IPS DF 6.9 (cell line): ENCODE measurements at regions not wholly inside any gene's neighbourhood (a gene's known extent, or its start where the extent isn't known, plus 50 kb on each side); places are given as distances from the start of the nearest gene placed in this dataset.
"Not testable (repeated sequence)": the region's sequence is repeated elsewhere in the genome, so short reads cannot be mapped to it uniquely, and the experiment has no call there.

Source experiments
- DNase-seq: peaks from one replicate; pipeline ENCODE4 v3.0.0-alpha.2; 2013; ENCODE audit warnings: low read depth, low spot score
- H3K27ac ChIP-seq: one replicate; pipeline ENCODE4 v1.5.1; 2013; ENCODE audit warnings: low read length, control low read depth
- H3K27me3 ChIP-seq: 2 replicates; pipeline ENCODE4 v1.6.1; 2013; ENCODE audit warnings: mild to moderate bottlenecking, low read length; ENCODE audit not compliant: control insufficient read depth, insufficient read depth
- H3K36me3 ChIP-seq: 2 replicates; pipeline ENCODE4 v1.6.1; 2013; ENCODE audit warnings: low read length; ENCODE audit not compliant: control insufficient read depth, insufficient read depth
- H3K4me1 ChIP-seq: 2 replicates; pipeline ENCODE4 v1.6.1; 2013; ENCODE audit warnings: low read length; ENCODE audit not compliant: control insufficient read depth, insufficient read depth
- H3K4me3 ChIP-seq: 2 replicates; pipeline ENCODE4 v1.5.1; 2013; ENCODE audit warnings: mild to moderate bottlenecking, low read length
- H3K9me3 ChIP-seq: 2 replicates; pipeline ENCODE4 v1.6.1; 2013; ENCODE audit warnings: low read length, inconsistent platforms; ENCODE audit not compliant: control insufficient read depth, insufficient read depth
- WGBS: extraction: QIAGEN DNeasy Blood & Tissue Kit; methylation state at CpG from one replicate; pipeline ENCODE4 v1.1.7; 2013; ENCODE audit warnings: mixed read lengths, missing lambda C conversion rate; ENCODE audit not compliant: insufficient read length, insufficient coverage; 5-methylcytosine and 5-hydroxymethylcytosine counted together

- WGBS, result no CpG with 5 or more reads among the region's 1 CpG
- Histone ChIP-seq H3K27me3 (no peaks in the 10 kb centered on the region), H3K9me3 (no peaks in the 10 kb centered on the region), H3K27ac (no peak overlapping the region), H3K4me1 (no peaks in the 10 kb centered on the region), H3K36me3 (no peaks in the 10 kb centered on the region), H3K4me3 (no peak overlapping the region)
- no peak for DNase-seq
These were observed 104.7 kb upstream of the EGFL6 start for GRCh38 chrX:13464599-13465275.

GRCh38 chrX:13463608-13464007 is 105.8 kb upstream of the EGFL6 start:
- no peak for DNase-seq
- no peak overlapping the region for H3K4me3 ChIP-seq
- no peaks in the 10 kb centered on the region for H3K27me3 ChIP-seq
- WGBS, result no CpG with 5 or more reads among the region's 3 CpGs
- no peaks in the 10 kb centered on the region for H3K9me3 ChIP-seq
- H3K36me3 ChIP-seq, result no peaks in the 10 kb centered on the region
- no peaks in the 10 kb centered on the region for H3K4me1 ChIP-seq
- H3K27ac ChIP-seq, result no peak overlapping the region

- no peak overlapping the region for H3K27ac ChIP-seq
- no peaks in the 10 kb centered on the region for H3K4me1 ChIP-seq
- WGBS, result no CpG with 5 or more reads among the region's 7 CpGs
These were observed 117.1 kb upstream of the EGFL6 start for GRCh38 chrX:13452283-13452682.

GRCh38 chrX:13449441-13449840 is 120.0 kb upstream of the EGFL6 start:
- H3K27me3 ChIP-seq, result no peaks in the 10 kb centered on the region
- no peak overlapping the region for H3K27ac ChIP-seq
- H3K9me3 ChIP-seq, result no peaks in the 10 kb centered on the region
- no peaks in the 10 kb centered on the region for H3K4me1 ChIP-seq
- DNase-seq, result no peak
- H3K4me3 ChIP-seq, result no peak overlapping the region
- H3K36me3 ChIP-seq, result no peaks in the 10 kb centered on the region

More at GRCh38 chrX:13452283-13452682, 117.1 kb upstream of the EGFL6 start:
- Histone ChIP-seq H3K27me3 (no peaks in the 10 kb centered on the region), H3K4me3 (no peak overlapping the region), H3K36me3 (no peaks in the 10 kb centered on the region), H3K9me3 (no peaks in the 10 kb centered on the region)
- DNase-seq, result no peak

- no CpG with 5 or more reads among the region's 2 CpGs for whole genome bisulfite sequencing
- H3K27me3 ChIP-seq, result no peaks in the 10 kb centered on the region
- H3K4me3 ChIP-seq, result no peak overlapping the region
- no peak overlapping the region for H3K27ac ChIP-seq
- no peaks in the 10 kb centered on the region for H3K36me3 ChIP-seq
- no peaks in the 10 kb centered on the region for H3K4me1 ChIP-seq
- no peaks in the 10 kb centered on the region for H3K9me3 ChIP-seq
- DNase-seq, result no peak
These were observed 120.5 kb upstream of the EGFL6 start for GRCh38 chrX:13448941-13449340.

GRCh38 chrX:13441608-13442007 is 121.8 kb upstream of the ATXN3L start:
- H3K27me3 ChIP-seq, H3K4me1 ChIP-seq, DNase-seq, H3K36me3 ChIP-seq, H3K27ac ChIP-seq, H3K9me3 ChIP-seq, H3K4me3 ChIP-seq: not testable (repeated sequence)
- no CpG with 5 or more reads among the region's 5 CpGs for WGBS

GRCh38 chrX:13440176-13440575 is 120.3 kb upstream of the ATXN3L start:
- Histone ChIP-seq H3K27ac (no peak overlapping the region), H3K4me1 (no peaks in the 10 kb centered on the region), H3K27me3 (no peaks in the 10 kb centered on the region), H3K36me3 (no peaks in the 10 kb centered on the region), H3K9me3 (no peaks in the 10 kb centered on the region), H3K4me3 (no peak overlapping the region)
- no CpG with 5 or more reads among the region's 2 CpGs for WGBS
- DNase-seq, result no peak

GRCh38 chrX:13433298-13433605 is 113.4 kb upstream of the ATXN3L start:
- no peak overlapping the region for H3K27ac ChIP-seq
- no peak for DNase-seq
- no peak overlapping the region for H3K4me3 ChIP-seq
- H3K4me1 ChIP-seq, result no peaks in the 10 kb centered on the region
- H3K27me3 ChIP-seq, result no peaks in the 10 kb centered on the region
- H3K9me3 ChIP-seq, result no peaks in the 10 kb centered on the region
- H3K36me3 ChIP-seq, result no peaks in the 10 kb centered on the region
- WGBS, result no CpG with 5 or more reads among the region's 2 CpGs

GRCh38 chrX:13432414-13433297 is 112.8 kb upstream of the ATXN3L start:
- WGBS, result no CpG with 5 or more reads among the region's 4 CpGs
- Histone ChIP-seq H3K9me3 (no peaks in the 10 kb centered on the region), H3K4me3 (no peak overlapping the region), H3K4me1 (no peaks in the 10 kb centered on the region), H3K36me3 (no peaks in the 10 kb centered on the region), H3K27me3 (no peaks in the 10 kb centered on the region), H3K27ac (no peak overlapping the region)
- DNase-seq, result no peak

- H3K9me3 ChIP-seq, result no peaks in the 10 kb centered on the region
- no peaks in the 10 kb centered on the region for H3K4me1 ChIP-seq
- DNase-seq, result no peak
- H3K36me3 ChIP-seq, result no peaks in the 10 kb centered on the region
- H3K27me3 ChIP-seq, result no peaks in the 10 kb centered on the region
- no peak overlapping the region for H3K4me3 ChIP-seq
- whole genome bisulfite sequencing, result no CpG with 5 or more reads among the region's 6 CpGs
- H3K27ac ChIP-seq, result no peak overlapping the region
These were observed 110.4 kb upstream of the ATXN3L start for GRCh38 chrX:13430136-13430827.
